Ishikawa (cell line): ENCODE measurements at regions not wholly inside any gene's neighbourhood (a gene's known extent, or its start where the extent isn't known, plus 50 kb on each side); places are given as distances from the start of the nearest gene placed in this dataset.
A peak's percentile ranks its signal among the peaks of the same experiment; 100 is the strongest.

Source experiments
- CEBPB ChIP-seq: IDR thresholded peaks from 2 replicates; pipeline ENCODE4 v1.6.1; 2012
- CREB1 ChIP-seq: IDR thresholded peaks from 2 replicates; pipeline ENCODE4 v1.6.1; 2012; ENCODE audit warnings: low read depth
- EGR1 ChIP-seq: IDR thresholded peaks from 2 replicates; pipeline ENCODE4 v1.6.1; 2012
- EP300 ChIP-seq: IDR thresholded peaks from 2 replicates; pipeline ENCODE4 v1.6.1; 2012; ENCODE audit warnings: borderline replicate concordance
- FOXM1 ChIP-seq: IDR thresholded peaks from 2 replicates; pipeline ENCODE4 v1.6.1; 2012; ENCODE audit warnings: low read depth, borderline replicate concordance
- MAX ChIP-seq: IDR thresholded peaks from 2 replicates; pipeline ENCODE4 v1.6.1; 2012
- NFIC ChIP-seq: IDR thresholded peaks from 2 replicates; pipeline ENCODE4 v1.6.1; 2012
- RAD21 ChIP-seq: IDR thresholded peaks from 2 replicates; pipeline ENCODE4 v1.6.1; 2012; ENCODE audit warnings: low read depth
- REST ChIP-seq: IDR thresholded peaks from 2 replicates; pipeline ENCODE4 v1.6.1; 2012; ENCODE audit warnings: low read depth, mild to moderate bottlenecking
- TAF1 ChIP-seq: IDR thresholded peaks from 2 replicates; pipeline ENCODE4 v1.6.1; 2012; ENCODE audit warnings: low read depth, mild to moderate bottlenecking
- TCF12 ChIP-seq: IDR thresholded peaks from 2 replicates; pipeline ENCODE4 v1.6.1; 2012; ENCODE audit warnings: low read depth
- TEAD4 ChIP-seq: IDR thresholded peaks from 2 replicates; pipeline ENCODE4 v1.6.1; 2012
- USF1 ChIP-seq: IDR thresholded peaks from 2 replicates; pipeline ENCODE4 v1.6.1; 2012
- YY1 ChIP-seq: IDR thresholded peaks from 2 replicates; pipeline ENCODE4 v1.6.1; 2012; ENCODE audit warnings: low read depth
- ZBTB7A ChIP-seq: IDR thresholded peaks from 2 replicates; pipeline ENCODE4 v1.6.1; 2012; ENCODE audit warnings: low read depth

GRCh38 chr13:71309905-71310304 lies 557.1 kb downstream of the DACH1 start:
- TF ChIP-seq MAX = no peak
- no peak for TF ChIP-seq CREB1
- TF ChIP-seq EGR1 = no peak
- no peak for TF ChIP-seq YY1

- TF ChIP-seq YY1 = no peak
These were observed 560.2 kb downstream of the DACH1 start for GRCh38 chr13:71306821-71307220.

- TF ChIP-seq RAD21 = no peak
- TF ChIP-seq NFIC = no peak
- TF ChIP-seq YY1 = no peak
- no peak for TF ChIP-seq FOXM1
- TF ChIP-seq USF1 = no peak
- no peak for TF ChIP-seq MAX
- no peak for TF ChIP-seq TAF1
- TF ChIP-seq EP300 = no peak
- no peak for TF ChIP-seq REST
- TF ChIP-seq TCF12 = no peak
- TF ChIP-seq CREB1 = no peak
- no peak for TF ChIP-seq EGR1
- no peak for TF ChIP-seq TEAD4
- TF ChIP-seq ZBTB7A = no peak
- no peak for TF ChIP-seq CEBPB
These were observed 562.1 kb downstream of the DACH1 start for GRCh38 chr13:71304861-71305260.

GRCh38 chr13:71303144-71303543 lies 563.9 kb downstream of the DACH1 start:
- TF ChIP-seq USF1 (no peak), CREB1 (no peak), EP300 (no peak), TAF1 (no peak), RAD21 (peak; percentile 52)

GRCh38 chr13:71300602-71301001 lies 566.4 kb downstream of the DACH1 start:
- TF ChIP-seq NFIC (no peak), TCF12 (no peak), REST (no peak), YY1 (no peak), CEBPB (no peak), TAF1 (no peak), FOXM1 (no peak), MAX (no peak), CREB1 (no peak), RAD21 (no peak), ZBTB7A (no peak), EP300 (no peak), USF1 (no peak), EGR1 (no peak), TEAD4 (no peak)

GRCh38 chr13:71291842-71292146 lies 575.2 kb downstream of the DACH1 start:
- TF ChIP-seq YY1 = no peak
- no peak for TF ChIP-seq CREB1
